ENCODE measurements at regions not wholly inside any gene's neighbourhood (a gene's known extent, or its start where the extent isn't known, plus 50 kb on each side); places are given as distances from the start of the nearest gene placed in this dataset.

- TF ChIP-seq EZH2 (IDR thresholded peaks at IDR 0.05; ENCODE audit: insufficient read depth, poor library complexity, severe bottlenecking) = no peak
- no peak for TF ChIP-seq EZH2phosphoT487 (IDR thresholded peaks at IDR 0.05; ENCODE audit: insufficient read depth, low read depth)
Measured at GRCh38 chr9:22975951-22976350, 529.3 kb downstream of the DMRTA1 start.
